H9 (cell line): ENCODE measurements at regions not wholly inside any gene's neighbourhood (a gene's known extent, or its start where the extent isn't known, plus 50 kb on each side); places are given as distances from the start of the nearest gene placed in this dataset.

Experiments used
- DNase-seq: peaks from one replicate; pipeline ENCODE4 v3.0.0-alpha.2; 2017
- H2AFZ ChIP-seq: one replicate; pipeline ENCODE4 v1.6.1; 2013; ENCODE audit warnings: mild to moderate bottlenecking, low read length, control low read depth, moderate library complexity
- H2AK5ac ChIP-seq: 2 replicates; pipeline ENCODE4 v1.6.1; 2013; ENCODE audit warnings: low read length, control low read depth, mixed read lengths; ENCODE audit not compliant: insufficient read length
- H2BK120ac ChIP-seq: one replicate; pipeline ENCODE4 v1.6.1; 2013; ENCODE audit warnings: low read depth, mild to moderate bottlenecking, low read length, control low read depth, inconsistent platforms; ENCODE audit not compliant: poor library complexity, severe bottlenecking
- H2BK12ac ChIP-seq: 2 replicates; pipeline ENCODE4 v1.6.1; 2013; ENCODE audit warnings: low read length, control low read depth, mixed read lengths, low read depth; ENCODE audit not compliant: insufficient read length
- H2BK15ac ChIP-seq: 2 replicates; pipeline ENCODE4 v1.6.1; 2013; ENCODE audit warnings: low read depth, low read length, control low read depth
- H2BK20ac ChIP-seq: one replicate; pipeline ENCODE4 v1.6.1; 2013; ENCODE audit warnings: low read depth, mild to moderate bottlenecking, low read length, control low read depth, inconsistent platforms; ENCODE audit not compliant: poor library complexity, severe bottlenecking
- H2BK5ac ChIP-seq: 2 replicates; pipeline ENCODE4 v1.6.1; 2013; ENCODE audit warnings: low read length, control low read depth, mixed read lengths; ENCODE audit not compliant: insufficient read length
- H3K14ac ChIP-seq: 2 replicates; pipeline ENCODE4 v1.6.1; 2013; ENCODE audit warnings: low read length, control low read depth; ENCODE audit not compliant: insufficient read depth
- H3K18ac ChIP-seq: 2 replicates; pipeline ENCODE4 v1.6.1; 2013; ENCODE audit warnings: low read depth, mild to moderate bottlenecking, mixed read lengths, low read length, control low read depth; ENCODE audit not compliant: insufficient read length
- H3K23ac ChIP-seq: 2 replicates; pipeline ENCODE4 v1.6.1; 2013; ENCODE audit warnings: low read length, control low read depth, mixed read lengths, low read depth; ENCODE audit not compliant: insufficient read length
- H3K23me2 ChIP-seq: 2 replicates; pipeline ENCODE4 v1.6.1; 2013; ENCODE audit warnings: low read depth, mild to moderate bottlenecking, mixed read lengths, low read length, control low read depth; ENCODE audit not compliant: insufficient read length, poor library complexity, severe bottlenecking
- H3K27ac ChIP-seq: 2 replicates; pipeline ENCODE4 v1.5.1; 2013; ENCODE audit warnings: low read length, control low read depth, mixed read lengths, low read depth; ENCODE audit not compliant: insufficient read length
- H3K27me3 ChIP-seq: 2 replicates; pipeline ENCODE4 v1.6.1; 2013; ENCODE audit warnings: low read length, control low read depth, inconsistent platforms; ENCODE audit not compliant: insufficient read depth
- H3K4ac ChIP-seq: 2 replicates; pipeline ENCODE4 v1.6.1; 2013; ENCODE audit warnings: low read depth, mild to moderate bottlenecking, control low read depth, inconsistent platforms, low read length, moderate library complexity
- H3K4me1 ChIP-seq: 2 replicates; pipeline ENCODE4 v1.6.1; 2013; ENCODE audit warnings: low read length, control low read depth, inconsistent platforms; ENCODE audit not compliant: insufficient read depth
- H3K4me2 ChIP-seq: 2 replicates; pipeline ENCODE4 v1.6.1; 2013; ENCODE audit warnings: low read length, control low read depth, mixed read lengths; ENCODE audit not compliant: insufficient read length, insufficient read depth
- H3K56ac ChIP-seq: 2 replicates; pipeline ENCODE4 v1.6.1; 2013; ENCODE audit warnings: low read depth, mild to moderate bottlenecking, mixed read lengths, low read length, control low read depth; ENCODE audit not compliant: insufficient read length
- H3K79me1 ChIP-seq: 2 replicates; pipeline ENCODE4 v1.6.1; 2013; ENCODE audit warnings: low read depth, mild to moderate bottlenecking, moderate library complexity, low read length, control low read depth, inconsistent platforms; ENCODE audit not compliant: insufficient read depth, poor library complexity, severe bottlenecking
- H3K79me2 ChIP-seq: 2 replicates; pipeline ENCODE4 v1.6.1; 2013; ENCODE audit warnings: low read length, control low read depth, inconsistent platforms; ENCODE audit not compliant: insufficient read depth
- H3K9ac ChIP-seq: 2 replicates; pipeline ENCODE4 v1.6.1; 2013; ENCODE audit warnings: low read length, control low read depth, mixed read lengths; ENCODE audit not compliant: insufficient read length; ENCODE audit errors: extremely low read depth
- H3K9me3 ChIP-seq: one replicate; pipeline ENCODE4 v1.6.1; 2013; ENCODE audit warnings: low read depth, low read length, inconsistent platforms; ENCODE audit not compliant: control insufficient read depth
- H3T11ph ChIP-seq: one replicate; pipeline ENCODE4 v1.6.1; 2013; ENCODE audit warnings: mild to moderate bottlenecking, low read length, control low read depth, inconsistent platforms
- H4K20me1 ChIP-seq: one replicate; pipeline ENCODE4 v1.6.1; 2013; ENCODE audit not compliant: control insufficient read depth, insufficient read length, insufficient read depth
- H4K5ac ChIP-seq: 2 replicates; pipeline ENCODE4 v1.6.1; 2013; ENCODE audit warnings: low read depth, mild to moderate bottlenecking, mixed read lengths, low read length, control low read depth; ENCODE audit not compliant: insufficient read length
- H4K8ac ChIP-seq: replicated peaks from 2 replicates; pipeline ENCODE4 v1.6.1; 2013; ENCODE audit warnings: low read length, control low read depth, mixed read lengths, low read depth; ENCODE audit not compliant: insufficient read length
- H4K91ac ChIP-seq: 2 replicates; pipeline ENCODE4 v1.6.1; 2013; ENCODE audit warnings: low read depth, mild to moderate bottlenecking, moderate library complexity, mixed read lengths, low read length, control low read depth; ENCODE audit not compliant: insufficient read length
- H3K27ac Mint-ChIP-seq, 3 experiments: 2 replicates in 2 of 3; 3 replicates in 1 of 3; pipeline ENCODE4 v1.8.0; 2020 to 2021; ENCODE audit warnings: mixed read lengths in 3 of 3, mild to moderate bottlenecking in 1 of 3, moderate library complexity in 1 of 3
- H3K27me3 Mint-ChIP-seq: 2 replicates; pipeline ENCODE4 v1.8.0; 2021; ENCODE audit warnings: low read depth, mild to moderate bottlenecking, moderate library complexity, mixed read lengths
- H3K36me3 Mint-ChIP-seq, 3 experiments: 2 replicates in 2 of 3; 3 replicates in 1 of 3; pipeline ENCODE4 v1.8.0; 2020 to 2021; ENCODE audit warnings: low read depth in 3 of 3, mixed read lengths in 3 of 3; ENCODE audit not compliant: insufficient read depth in 1 of 3
- H3K4me1 Mint-ChIP-seq, 2 experiments: 2 replicates each; pipeline ENCODE4 v1.8.0; 2020; ENCODE audit warnings: mixed read lengths in 2 of 2
- H3K4me3 Mint-ChIP-seq, 2 experiments: 2 replicates in 1 of 2; 3 replicates in 1 of 2; pipeline ENCODE4 v1.8.0; 2020 to 2021; ENCODE audit warnings: mild to moderate bottlenecking in 2 of 2, mixed read lengths in 2 of 2, moderate library complexity in 1 of 2
- H3K9me3 Mint-ChIP-seq, 2 experiments: 2 replicates in 1 of 2; 3 replicates in 1 of 2; pipeline ENCODE4 v1.8.0; 2020; ENCODE audit warnings: mild to moderate bottlenecking in 2 of 2, mixed read lengths in 2 of 2, moderate library complexity in 1 of 2
- WGBS: extraction: QIAGEN DNeasy Blood & Tissue Kit; methylation state at CpG from one replicate; pipeline ENCODE4 v1.1.7; 2013; ENCODE audit warnings: missing lambda C conversion rate, low lambda C conversion rate, mixed read lengths; ENCODE audit not compliant: insufficient read length; ENCODE audit errors: extremely low coverage; 5-methylcytosine and 5-hydroxymethylcytosine counted together
- TF ChIP-seq, protein P1 (sequence below): fragments of 200-600 bp; sonication (generic); conservative IDR thresholded peaks from 3 replicates; pipeline ENCODE4 v1.8.0; 2021; ENCODE audit warnings: antibody characterized with exemption, mild to moderate bottlenecking

DNA sequence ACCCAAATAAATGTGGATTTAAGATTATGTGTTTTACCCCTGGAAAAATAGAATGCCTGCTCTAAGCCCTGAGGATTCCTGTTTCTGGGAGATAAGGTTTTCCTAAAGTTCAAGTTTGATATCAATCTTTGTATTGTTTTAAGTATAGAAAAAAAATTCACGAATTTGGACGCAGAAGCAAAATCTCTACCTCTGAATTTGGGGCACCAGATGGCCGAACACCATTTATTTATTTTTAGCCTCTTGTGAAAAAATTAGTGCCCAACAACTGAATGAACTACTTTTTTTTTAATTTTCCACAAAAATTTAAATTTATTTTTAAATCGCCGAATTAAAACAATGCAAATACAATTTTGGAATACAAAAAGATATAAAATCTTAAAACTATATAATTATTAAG lies 128.1 kb upstream of the SP4 start:
- Histone ChIP-seq H2BK12ac (no peak overlapping the region), H4K91ac (no peak overlapping the region), H4K5ac (no peak overlapping the region), H2BK15ac (no peak overlapping the region), H3K9me3 (no peaks in the 10 kb centered on the region), H3K23ac (no peak overlapping the region), H3K9ac (no peak overlapping the region), H3T11ph (no peak overlapping the region), H3K56ac (no peak overlapping the region), H3K23me2 (no peaks in the 10 kb centered on the region), H2BK20ac (no peak overlapping the region), H3K4ac (no peak overlapping the region), H3K27me3 (no peaks in the 10 kb centered on the region), H3K18ac (no peak overlapping the region), H3K79me1 (no peaks in the 10 kb centered on the region), H3K27ac (no peak overlapping the region), H3K79me2 (no peaks in the 10 kb centered on the region), H3K14ac (no peak overlapping the region), H2AK5ac (no peak overlapping the region), H2BK120ac (no peak overlapping the region), H2AFZ (no peak overlapping the region), H2BK5ac (no peak overlapping the region), H4K8ac (no peak overlapping the region), H3K4me2 (no peak overlapping the region), H4K20me1 (no peaks in the 10 kb centered on the region), H3K4me1 (no peaks in the 10 kb centered on the region)
- Mint-ChIP-seq H3K36me3 (no peaks in the 10 kb centered on the region), H3K27me3 (no peaks in the 10 kb centered on the region), H3K9me3 (no peaks in the 10 kb centered on the region; a peak in 1 of 5 replicates), H3K4me3 (no peak overlapping the region), H3K27ac (no peak overlapping the region), H3K4me1 (peaks cover 0 to 3% of the 10 kb centered on the region in 2 experiments; a peak in 1 of 4 replicates)
- WGBS = 100% methylated on average over 2 of the region's 5 CpGs
- TF ChIP-seq, protein P1, sequence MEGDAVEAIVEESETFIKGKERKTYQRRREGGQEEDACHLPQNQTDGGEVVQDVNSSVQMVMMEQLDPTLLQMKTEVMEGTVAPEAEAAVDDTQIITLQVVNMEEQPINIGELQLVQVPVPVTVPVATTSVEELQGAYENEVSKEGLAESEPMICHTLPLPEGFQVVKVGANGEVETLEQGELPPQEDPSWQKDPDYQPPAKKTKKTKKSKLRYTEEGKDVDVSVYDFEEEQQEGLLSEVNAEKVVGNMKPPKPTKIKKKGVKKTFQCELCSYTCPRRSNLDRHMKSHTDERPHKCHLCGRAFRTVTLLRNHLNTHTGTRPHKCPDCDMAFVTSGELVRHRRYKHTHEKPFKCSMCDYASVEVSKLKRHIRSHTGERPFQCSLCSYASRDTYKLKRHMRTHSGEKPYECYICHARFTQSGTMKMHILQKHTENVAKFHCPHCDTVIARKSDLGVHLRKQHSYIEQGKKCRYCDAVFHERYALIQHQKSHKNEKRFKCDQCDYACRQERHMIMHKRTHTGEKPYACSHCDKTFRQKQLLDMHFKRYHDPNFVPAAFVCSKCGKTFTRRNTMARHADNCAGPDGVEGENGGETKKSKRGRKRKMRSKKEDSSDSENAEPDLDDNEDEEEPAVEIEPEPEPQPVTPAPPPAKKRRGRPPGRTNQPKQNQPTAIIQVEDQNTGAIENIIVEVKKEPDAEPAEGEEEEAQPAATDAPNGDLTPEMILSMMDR = no peak
- DNase-seq = no peak
